Activated CD4-positive, alpha-beta T cell treated with anti-CD3 and anti-CD28 coated beads, Interleukin-2, amount 50 U/mL, for 24 hours (primary cell): ENCODE measurements at regions not wholly inside any gene's neighbourhood (a gene's known extent, or its start where the extent isn't known, plus 50 kb on each side); places are given as distances from the start of the nearest gene placed in this dataset.

Experiments used
- DNase-seq, 2 donors: peaks; one replicate each; pipeline ENCODE4 v3.0.0-alpha.2; 2020; ENCODE audit warnings: low read depth in 1 of 2, low spot score in 1 of 2

DNA sequence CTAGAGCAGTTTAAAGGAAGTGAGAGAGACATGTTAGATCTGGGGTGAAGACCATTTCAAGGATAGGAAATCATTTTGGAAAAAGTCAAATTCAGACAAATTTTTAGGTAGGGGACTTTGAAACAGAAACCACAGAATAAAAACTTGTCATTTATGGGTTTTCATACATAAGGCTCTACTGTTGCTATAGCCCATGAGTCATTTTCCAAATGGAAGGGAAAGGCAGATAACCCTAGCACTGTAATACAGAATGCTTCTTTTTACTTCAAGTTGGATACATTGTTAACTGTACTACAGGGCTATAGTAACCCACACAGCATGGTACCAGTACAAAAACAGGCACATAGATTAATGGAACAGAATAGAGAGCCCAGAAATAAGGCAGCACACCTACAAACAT is 455.4 kb downstream of the EBF1 start:
- DNase-seq, result no peak

DNA sequence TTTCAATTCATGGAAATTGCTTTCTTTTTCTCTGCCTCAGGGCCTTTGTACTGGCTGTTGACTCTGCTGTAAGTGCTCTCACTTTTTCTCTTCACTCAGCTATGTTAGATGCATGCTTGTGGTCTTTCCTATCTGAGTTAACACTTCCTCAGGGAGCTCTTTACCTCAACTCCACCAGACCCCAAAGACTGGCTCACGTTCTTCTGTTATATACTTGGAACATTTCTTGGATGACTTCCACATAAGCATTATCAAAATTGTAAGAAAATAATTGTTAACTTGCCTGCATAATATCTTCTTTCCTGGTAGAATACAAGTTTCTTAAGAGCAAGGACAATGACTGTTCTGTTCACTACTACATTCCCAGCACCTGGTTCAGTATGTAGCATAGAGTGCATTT is 455.9 kb downstream of the EBF1 start:
- no peak for DNase-seq

DNA sequence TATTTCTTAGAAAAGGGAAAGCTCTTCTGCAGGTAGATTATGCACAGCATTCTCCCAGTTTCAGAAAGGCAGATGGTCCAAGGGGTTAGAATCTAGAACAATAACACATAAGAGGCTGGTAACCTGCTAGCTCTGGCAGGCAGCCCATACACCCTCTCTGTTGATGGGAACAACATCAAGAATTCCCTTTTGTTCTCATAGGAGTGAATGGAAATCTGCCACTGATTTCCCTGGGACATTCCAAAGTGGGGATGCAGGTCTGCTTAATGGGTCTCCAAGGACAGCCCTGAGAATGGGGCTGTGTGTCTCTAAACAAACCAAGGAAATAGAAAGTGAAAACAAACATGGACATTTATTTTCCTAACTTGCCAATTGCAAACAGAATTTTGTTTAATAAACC is 456.8 kb downstream of the EBF1 start:
- no peak for DNase-seq

DNA sequence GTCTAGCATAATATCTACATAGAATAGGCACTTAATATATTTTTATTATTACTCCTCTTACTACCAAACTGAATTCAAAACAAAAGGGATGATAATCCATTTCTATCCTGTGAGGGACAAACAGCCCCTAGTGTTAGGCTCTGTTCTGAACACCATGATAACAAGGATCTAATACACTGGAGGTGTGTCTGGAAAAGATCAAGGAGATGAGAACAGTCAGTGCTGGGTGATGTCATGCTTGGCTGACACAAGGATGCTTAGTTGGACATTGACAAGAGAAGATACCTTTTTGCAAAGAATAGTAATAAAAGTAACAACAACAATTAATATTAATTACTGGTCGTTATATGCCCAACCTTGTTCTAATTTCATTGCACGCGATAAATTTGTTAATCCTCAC is 458.7 kb downstream of the EBF1 start:
- no peak for DNase-seq

DNA sequence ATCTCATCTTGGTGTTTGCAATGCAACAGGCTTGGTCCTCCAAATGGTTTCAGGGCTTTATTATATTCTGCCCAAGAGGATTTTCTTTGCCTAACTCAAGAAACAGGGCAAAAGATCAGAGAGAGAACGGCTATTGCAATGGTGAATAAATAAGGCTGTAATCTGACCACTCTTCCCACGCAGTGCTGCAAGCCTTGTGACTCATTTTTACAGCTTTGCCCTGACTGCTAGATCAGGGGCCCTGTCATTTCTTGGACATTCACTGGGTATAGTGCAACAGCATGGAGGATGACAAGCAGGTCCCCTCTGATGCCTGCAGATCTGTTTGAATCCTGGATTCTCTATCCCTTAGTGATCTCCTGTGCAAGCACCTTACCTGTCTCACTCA is 459.1 kb downstream of the EBF1 start:
- no peak for DNase-seq

DNA sequence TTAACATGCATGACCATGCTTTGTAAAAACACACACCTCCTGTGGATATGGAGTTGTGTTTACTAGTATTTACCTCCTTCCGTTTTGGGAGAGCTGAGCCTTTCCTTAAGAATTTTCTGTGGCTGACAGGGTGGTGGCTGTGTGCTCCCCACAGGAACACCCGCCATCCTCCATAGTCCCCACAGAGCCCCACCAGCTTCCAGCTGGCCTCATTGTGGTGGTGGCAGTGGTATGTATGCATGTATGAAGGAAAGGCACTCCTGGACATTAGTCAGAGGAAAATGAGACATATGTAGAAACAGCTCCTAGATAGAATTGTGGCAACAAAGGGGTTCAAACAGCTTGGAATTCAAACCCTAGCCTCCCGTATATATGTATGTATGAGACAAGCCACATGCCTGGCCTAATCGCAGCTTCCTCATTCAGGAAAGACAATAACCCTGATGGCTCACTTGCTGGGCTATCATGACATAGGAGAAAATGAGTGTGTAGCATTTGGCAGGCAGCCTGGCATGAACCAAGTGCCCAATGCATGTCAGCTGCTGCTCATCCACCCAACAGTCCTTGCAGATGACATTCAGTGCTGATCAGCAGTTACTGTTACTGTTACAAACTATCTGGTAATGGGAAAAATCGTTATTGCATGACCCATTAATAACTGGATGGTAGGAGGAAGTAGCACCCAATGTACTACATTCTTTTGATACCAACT is 459.7 kb downstream of the EBF1 start:
- DNase-seq, result no peak

DNA sequence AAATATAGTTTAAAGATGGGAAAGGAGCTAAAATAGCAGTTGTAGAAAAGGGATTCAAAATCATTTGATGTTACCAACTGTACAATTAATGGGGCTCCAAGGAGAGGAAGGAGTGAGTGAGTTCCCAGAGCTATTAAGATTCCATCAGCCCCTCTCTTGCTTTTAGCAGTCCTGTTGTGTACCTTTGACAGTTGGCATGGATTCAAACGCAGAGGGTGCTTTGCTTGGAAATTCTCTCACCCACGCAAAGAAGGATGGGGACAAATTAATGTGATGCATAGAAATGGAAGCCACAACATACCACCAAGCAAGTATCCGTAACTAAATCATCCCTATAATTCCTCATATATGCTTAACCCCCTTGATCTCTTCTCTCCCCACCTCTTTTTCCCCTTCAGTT is 461.3 kb downstream of the EBF1 start:
- no peak for DNase-seq

DNA sequence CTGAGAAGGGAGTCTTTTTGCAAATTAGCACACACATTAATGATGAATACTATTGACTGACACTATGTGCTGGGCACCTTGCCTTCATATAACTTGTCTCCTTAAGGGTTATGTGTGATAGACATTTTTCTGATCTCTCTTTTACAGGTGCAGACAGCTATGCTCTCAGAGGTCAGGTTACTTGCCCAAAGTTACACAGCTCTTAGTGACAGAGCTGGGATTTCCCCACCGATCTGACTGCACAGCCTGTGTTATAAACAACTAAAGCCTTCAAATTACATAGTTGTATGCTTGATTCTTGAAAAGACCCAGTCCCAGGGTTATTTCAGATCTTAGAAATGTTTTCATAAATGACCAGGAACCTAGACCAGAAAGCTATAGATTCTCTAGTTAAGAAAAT is 462.7 kb downstream of the EBF1 start:
- no peak for DNase-seq

DNA sequence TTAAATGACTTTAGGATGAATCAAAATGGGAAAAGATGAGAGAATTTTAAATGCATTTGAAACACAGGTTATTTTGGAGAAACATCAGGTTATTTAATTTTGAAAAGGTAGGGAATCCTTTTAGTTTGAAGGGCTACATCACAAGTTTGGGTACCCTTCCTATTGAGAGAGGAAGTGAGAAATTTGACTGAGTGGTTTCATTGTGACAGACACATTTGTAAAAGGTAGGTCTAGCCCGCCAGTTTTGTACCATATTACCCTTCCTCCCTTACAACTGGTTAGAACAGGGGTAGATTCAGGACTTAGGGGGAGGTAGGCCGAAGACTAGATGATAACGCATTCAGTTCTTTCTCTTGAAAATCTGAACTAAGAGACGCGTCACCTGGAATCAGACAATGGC is 464.2 kb downstream of the EBF1 start:
- no peak for DNase-seq

DNA sequence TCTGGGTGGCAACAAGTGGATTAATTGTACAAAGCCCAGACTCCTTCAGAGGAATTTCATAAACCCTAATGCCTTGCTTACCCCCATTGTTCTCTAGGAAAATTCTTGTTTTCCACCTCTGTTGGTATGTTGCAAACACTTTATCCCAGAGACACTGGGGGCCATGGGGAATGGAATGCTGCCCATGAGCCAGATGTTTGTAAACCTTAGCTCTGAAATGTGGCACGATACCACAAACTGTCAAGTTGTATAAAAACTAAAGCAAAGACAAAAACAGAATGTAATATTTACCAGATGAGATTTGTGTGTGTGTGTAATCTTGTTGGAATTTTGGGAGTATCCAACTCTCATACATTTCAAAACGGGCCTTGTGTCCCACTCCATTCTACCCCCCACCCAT is 465.0 kb downstream of the EBF1 start:
- no peak for DNase-seq

DNA sequence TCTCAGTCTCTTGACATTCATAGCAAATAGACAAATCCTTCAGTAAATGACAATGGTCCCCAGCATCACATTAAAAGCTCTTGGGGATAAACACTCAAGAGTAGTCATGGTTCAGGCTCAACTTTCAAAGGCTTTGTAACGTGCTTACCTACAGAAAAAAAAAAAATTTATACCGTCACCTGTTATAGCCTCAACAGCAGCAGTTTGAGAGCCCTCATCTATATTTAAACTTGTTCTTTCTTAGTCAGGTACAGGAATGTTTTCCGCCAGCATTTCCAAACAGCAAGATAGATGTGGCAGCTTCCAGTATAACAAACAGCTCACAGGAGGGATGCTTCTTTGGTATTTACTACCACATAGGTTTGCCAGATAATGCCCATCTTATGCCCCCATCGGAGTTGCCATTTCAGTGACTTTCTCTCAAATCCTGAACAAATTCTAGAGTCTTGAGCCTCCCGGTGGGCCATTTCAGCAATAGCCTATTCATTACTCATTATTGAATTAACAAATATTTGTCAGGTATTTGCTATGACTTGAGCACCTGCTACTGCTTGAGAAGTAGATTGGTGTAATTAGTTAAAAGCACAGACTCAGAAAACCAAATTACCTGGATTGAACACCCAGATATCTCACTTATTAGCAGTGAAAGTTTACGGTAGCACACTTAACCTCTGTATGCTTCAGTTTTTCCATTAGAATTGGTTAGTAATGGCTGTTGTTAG is 470.0 kb downstream of the EBF1 start:
- no peak for DNase-seq

DNA sequence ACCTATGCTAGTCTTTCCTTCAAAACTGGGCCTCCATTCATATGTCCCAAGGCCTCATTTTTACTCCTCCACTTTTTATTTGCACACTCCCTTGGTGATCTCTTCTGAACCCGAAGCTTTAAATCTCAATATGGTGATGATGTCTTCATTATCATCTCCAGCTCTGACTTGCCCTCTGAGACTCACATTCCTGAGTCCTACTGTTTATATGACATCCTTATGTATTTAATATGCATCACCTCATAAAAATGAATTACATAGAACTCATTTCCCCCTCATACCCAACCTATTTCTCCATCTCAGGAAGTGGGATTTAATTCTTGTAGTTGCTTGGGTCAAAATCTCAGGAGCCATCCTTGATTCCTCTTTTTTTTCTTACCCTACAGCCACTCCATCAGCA is 473.0 kb downstream of the EBF1 start:
- DNase-seq, result no peak

DNA sequence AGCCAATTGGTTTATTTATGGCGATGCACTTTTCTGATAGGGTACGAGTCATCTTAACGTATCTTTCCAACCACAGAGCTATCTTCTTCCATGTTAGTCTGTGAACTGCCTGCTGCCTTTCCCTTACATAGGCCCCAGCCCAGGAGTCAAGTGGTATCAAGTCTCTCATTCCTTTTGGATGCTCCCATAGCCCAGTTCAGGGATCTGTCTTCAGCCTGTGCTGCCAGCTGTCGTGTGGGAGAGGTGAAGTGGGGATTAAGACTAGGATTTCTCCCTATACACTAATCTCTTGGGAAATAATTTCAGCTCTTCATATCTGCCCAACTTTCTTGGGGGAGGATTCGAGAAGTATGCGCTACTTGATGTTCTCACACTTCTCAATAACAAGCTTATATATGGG is 475.7 kb downstream of the EBF1 start:
- DNase-seq, result no peak

DNA sequence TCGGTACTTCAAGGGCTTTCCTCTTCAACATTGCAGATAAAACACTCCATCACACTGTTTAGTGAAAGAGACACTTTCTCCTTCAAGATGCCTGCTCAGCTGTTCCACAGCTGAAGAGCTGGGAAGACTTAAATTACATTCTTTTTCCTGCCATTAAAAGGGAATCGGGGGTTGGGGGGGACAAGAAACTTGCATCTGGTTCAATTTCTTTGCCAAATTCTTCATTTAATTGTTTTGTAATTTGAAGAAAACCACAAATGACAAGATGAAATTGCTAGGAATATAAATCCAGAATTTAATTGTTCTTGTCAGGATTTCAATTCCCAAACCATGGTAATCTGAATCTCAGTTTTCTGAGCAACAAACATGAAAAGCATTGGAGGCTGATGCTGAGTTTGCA is 478.3 kb downstream of the EBF1 start:
- no peak for DNase-seq

DNA sequence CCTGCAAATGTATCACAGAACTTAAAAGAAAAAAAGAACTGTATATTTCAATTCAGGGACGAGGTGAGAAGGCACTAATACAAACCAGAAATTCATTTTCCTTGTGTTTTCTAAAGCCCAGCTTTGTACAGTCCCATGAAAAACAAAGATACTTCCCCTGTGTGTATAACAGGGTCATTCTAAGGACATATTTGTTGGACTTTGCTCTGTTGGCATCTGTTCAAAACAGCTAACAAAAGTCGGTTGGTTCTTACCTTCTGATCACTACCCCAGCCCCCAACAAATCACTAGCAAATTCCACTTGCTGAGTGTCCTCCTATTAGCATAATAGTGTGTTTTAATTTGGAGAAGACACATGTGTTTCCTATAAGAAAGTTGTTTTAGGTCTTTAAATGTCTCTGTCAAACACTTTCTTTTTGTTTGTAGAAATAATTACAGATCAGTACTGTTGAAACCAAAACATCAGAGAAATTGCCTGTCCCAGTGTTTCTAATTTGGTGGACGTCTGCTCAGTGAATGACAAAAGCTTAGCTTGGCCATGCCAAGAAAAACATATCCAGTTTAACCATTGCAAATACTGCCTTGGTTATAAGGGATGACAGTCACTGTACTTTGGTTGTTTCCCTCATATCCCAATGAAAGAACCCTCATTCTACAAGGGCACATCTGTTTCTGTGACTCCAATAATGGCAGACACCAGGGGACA is 480.5 kb downstream of the EBF1 start:
- no peak for DNase-seq

DNA sequence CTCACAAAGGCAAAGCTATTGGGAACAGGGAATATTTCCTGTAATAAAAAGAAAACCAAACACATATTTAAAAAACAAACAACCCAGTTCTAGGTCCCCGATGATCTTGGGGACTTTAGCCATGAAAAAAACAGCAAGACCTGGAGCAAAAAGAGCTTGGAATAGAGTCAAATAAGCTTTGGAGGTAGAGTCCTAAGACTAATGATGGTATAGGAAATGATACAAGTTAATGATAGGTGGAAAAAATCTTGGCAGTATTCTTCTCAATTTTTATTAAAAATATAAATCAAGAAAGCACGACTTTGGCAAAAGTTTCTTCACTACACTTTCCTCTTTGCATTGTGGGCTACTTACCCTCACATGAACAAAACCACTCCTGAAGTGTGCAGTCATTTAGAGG is 481.5 kb downstream of the EBF1 start:
- no peak for DNase-seq

DNA sequence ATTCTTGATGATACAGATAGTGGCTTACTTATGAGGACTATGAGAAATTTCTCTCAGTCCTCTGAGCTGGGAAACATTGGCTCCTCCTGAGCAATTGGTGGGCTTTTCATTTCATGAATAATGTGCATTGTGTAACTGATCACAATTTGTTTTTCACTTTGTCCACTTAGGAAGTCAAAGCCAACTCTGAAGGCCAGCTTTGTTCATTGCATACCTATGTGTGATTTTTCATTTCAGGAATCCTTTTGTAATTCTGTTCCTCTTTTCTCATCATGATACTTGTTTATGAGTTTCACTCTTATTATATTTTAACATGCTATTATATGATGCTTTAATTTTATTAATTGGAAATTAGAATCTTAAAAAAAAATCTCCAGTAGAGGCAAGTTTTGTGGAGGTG is 483.0 kb downstream of the EBF1 start:
- DNase-seq, result no peak

DNA sequence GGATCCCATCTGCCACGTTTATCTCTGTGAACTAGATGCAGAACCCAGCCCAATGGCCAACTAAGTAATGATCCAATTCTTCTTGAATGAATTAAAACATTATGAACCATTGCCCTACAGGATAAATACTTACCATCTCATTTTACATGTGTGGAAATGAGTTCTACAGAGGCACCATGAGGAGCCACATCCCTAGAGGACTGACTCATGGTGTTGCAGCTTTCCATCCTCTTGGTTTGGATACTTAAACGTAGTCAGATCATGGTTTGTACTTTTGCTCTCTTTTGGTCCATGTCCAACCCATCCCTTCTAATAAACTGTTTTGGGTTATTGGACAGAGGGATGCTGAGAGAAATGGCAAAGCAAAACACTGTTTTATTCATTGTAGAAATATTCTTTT is 484.8 kb downstream of the EBF1 start:
- DNase-seq, result no peak

DNA sequence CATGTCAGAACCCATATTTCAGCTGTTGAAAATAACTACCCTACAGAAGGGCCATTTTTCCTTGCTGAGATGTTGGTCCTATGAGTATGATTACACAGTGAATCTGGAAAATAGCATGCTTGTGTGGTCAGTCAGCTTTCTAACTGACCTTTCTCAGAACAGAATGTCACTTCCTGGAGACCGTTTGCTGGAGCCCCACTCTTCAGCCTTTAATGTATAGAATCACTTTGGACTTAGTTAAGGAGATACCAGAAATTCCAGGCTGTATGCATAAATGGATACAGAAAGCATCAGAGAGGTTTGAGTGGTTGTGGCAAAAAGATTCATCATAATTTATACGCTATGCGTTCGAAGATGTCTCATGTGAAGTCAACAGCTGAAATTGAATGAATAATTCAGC is 488.1 kb downstream of the EBF1 start:
- no peak for DNase-seq

DNA sequence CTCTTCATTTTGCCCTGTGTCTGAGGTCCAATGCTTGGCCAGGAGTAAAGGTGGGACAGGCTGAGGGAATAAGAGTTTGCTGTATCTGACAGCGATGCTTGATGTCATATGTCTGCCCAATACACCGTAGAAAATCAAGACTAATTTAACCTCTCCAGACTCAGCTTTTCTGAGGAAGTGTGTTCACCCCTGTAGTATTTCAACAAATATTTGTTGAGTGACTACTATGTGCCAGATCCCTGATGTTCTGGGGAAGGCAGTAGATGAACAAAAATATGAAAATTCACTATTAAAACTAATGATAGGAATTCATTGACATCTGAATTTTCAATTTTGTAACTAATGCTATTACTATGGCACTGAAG is 489.7 kb downstream of the EBF1 start:
- DNase-seq, result no peak

DNA sequence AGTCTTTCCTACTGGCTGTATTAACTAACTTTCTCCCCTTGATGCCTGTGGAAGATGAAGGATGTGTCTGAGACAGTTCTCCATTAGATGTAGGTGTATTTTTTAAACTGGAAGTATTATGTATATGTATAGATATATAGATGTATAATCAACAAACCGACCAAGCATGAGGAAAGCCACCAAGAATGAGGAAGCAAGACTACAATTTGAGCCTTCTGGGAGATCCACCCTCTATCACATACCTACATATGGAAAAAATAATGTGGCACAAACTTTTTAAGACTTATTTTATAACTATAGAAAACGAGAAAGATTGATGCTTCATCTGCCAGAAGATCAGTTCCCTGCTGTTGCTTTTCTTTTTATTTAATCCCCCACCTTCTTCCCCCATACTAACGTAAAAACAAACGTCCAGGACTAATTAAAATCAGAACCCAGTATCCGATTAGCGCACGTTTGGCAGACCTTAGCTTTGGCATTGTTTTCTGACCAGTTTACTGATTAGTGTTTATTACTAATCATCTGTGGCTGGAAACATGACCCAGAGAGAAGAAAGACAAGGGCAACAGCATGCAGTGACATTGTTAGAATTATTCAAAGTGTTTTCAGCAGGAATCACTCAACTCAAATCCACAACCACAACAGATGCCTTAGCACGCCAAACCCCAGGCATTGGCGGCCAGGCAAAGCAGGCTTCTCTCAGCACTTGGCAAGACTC is 490.2 kb downstream of the EBF1 start:
- no peak for DNase-seq

DNA sequence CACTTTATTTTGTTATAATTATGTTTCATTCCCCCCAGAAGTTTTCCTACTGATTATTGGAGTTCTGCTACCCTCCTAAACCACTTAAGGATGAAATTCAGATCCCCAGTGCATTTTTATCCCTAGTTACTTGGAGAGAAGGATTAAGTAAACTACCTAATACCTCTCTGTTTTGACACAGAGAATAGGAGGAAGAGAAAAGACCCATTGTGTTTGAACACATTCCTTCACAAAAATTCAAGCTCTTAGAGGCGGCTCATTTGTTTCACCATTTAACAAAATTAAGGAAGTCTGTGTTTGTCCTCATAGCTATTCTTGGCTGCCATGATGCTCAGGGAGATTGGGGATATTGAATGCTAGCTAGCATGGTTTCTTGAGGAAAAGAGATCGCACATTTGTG is 492.6 kb downstream of the EBF1 start:
- no peak for DNase-seq
